ENCODE measurements at regions not wholly inside any gene's neighbourhood (a gene's known extent, or its start where the extent isn't known, plus 50 kb on each side); places are given as distances from the start of the nearest gene placed in this dataset.

- TF ChIP-seq, protein P1, sequence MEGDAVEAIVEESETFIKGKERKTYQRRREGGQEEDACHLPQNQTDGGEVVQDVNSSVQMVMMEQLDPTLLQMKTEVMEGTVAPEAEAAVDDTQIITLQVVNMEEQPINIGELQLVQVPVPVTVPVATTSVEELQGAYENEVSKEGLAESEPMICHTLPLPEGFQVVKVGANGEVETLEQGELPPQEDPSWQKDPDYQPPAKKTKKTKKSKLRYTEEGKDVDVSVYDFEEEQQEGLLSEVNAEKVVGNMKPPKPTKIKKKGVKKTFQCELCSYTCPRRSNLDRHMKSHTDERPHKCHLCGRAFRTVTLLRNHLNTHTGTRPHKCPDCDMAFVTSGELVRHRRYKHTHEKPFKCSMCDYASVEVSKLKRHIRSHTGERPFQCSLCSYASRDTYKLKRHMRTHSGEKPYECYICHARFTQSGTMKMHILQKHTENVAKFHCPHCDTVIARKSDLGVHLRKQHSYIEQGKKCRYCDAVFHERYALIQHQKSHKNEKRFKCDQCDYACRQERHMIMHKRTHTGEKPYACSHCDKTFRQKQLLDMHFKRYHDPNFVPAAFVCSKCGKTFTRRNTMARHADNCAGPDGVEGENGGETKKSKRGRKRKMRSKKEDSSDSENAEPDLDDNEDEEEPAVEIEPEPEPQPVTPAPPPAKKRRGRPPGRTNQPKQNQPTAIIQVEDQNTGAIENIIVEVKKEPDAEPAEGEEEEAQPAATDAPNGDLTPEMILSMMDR (IDR thresholded peaks at IDR 0.05; ENCODE audit: insufficient read depth, low read depth, low read length): no peak
- TF ChIP-seq EZH2 (IDR thresholded peaks at IDR 0.05; ENCODE audit: insufficient read depth, low read length): no peak
Observed at GRCh38 chr17:13152501-13152900, 134.7 kb upstream of the ELAC2 start.

All from astrocyte (in vitro differentiated cells and primary cell).